CMK (cell line): ENCODE measurements at regions not wholly inside any gene's neighbourhood (a gene's known extent, or its start where the extent isn't known, plus 50 kb on each side); places are given as distances from the start of the nearest gene placed in this dataset.
"Not testable (repeated sequence)": the region's sequence is repeated elsewhere in the genome, so short reads cannot be mapped to it uniquely, and the experiment has no call there.

Experiments used
- DNase-seq: peaks from one replicate; pipeline ENCODE4 v3.0.0-alpha.2; 2010; ENCODE audit warnings: low read depth

DNA sequence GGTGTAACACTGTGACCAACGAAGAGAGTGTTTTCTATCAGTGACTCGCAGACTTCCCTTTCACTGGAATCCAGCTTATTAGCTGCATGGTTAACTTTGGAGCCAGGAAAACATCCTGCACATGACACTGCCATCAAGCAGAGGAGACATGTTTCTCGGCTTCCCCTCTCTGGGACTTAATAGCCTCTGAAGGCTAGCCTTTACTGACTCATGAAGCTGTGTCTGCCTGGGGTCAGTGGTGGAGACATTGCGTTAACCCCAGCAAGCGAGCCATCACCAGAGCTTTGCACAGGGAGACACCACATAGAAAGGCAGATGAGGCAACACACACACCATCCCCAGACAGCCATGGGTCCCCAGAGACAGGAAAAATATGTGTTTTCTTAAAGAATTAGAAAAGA lies 126.9 kb upstream of the PRICKLE1 start:
- no peak for DNase-seq

- DNase-seq, result not testable (repeated sequence)
Observed at GRCh38 chr12:42713566-42713965, 124.0 kb upstream of the PRICKLE1 start.

- DNase-seq, result not testable (repeated sequence)
Observed at GRCh38 chr12:42708374-42708773, 118.8 kb upstream of the PRICKLE1 start.

DNA sequence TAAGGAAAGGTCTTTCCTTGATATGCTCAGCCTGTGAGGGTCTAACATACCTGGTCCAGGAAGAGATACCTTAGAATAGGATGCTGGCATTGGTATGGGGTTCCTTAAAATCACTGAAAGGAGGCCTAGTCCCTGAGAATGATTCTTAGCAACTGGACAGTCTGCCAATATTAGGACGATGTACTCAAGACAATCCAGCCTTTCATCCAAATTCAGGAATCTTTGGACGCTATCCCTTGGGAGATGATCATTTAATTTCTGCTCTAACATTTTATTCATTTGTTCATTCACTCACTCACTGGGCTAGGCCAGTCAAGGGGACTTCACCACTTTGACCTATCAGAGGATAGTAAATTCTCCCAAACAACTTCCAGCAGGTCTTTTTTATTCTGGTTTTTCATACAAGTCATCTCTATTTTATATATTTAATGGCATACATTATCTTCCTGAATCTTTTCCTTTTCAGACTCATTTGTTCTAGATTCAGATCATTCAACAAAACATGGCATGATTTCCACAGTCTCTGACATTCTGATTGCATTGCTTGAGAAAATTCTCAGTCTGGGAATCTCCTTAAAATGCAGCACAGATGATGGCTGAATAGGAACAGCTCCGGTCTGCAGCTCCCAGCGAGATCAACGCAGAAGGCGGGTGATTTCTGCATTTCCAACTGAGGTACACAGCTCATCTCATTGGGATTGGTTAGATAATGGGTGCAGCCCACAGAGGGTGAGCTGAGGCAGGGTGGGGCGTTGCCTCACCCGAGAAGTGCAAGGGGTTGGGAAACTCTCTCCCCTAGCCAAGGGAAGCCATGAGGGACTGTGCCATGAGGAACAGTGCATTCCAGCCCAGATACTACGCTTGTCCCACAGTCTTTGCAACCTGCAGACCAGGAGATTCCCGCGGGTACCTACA lies 118.0 kb upstream of the PRICKLE1 start:
- DNase-seq, result no peak

GRCh38 chr12:42706321-42706720 lies 116.8 kb upstream of the PRICKLE1 start:
- DNase-seq, result no peak

DNA sequence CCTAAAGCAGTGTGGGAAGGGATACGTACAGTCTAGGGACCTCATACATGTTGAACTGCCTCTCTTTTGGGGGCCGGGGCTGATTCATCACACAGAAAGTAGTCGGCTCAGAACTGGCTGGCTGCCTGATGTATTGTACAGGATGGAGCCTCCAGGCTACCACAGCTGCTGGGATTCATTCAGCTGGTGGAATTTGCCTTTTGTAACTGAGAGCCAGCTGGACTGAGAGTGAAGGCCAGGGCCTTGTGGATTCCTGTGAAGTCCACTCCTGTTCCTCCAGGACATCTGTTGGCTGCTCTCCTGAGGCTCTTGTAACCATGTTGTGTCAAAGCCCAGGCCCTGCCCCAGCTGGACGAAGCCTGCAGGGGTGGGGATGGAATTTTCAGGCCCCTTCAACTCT lies 116.3 kb upstream of the PRICKLE1 start:
- no peak for DNase-seq

GRCh38 chr12:42704810-42705401 lies 115.4 kb upstream of the PRICKLE1 start:
- no peak for DNase-seq

DNA sequence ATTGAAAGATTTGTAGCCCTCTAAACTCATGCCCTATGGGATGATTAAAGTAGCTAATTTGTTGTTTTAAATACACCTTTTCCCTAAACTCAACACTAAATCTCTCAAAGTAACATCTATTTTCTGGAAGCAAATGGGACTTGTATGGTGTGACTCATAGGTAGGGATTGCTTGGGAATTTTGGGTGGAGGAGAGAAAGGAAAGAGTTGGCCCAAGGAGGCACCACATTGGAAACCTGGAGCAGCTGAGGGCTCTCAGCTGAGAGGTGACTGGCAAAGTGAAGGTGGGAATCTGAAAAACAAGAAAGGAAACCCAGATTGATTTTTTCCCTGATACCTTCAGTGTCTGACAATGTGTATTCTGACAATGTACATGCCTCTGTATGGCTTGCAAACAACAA lies 114.8 kb upstream of the PRICKLE1 start:
- DNase-seq, result no peak

DNA sequence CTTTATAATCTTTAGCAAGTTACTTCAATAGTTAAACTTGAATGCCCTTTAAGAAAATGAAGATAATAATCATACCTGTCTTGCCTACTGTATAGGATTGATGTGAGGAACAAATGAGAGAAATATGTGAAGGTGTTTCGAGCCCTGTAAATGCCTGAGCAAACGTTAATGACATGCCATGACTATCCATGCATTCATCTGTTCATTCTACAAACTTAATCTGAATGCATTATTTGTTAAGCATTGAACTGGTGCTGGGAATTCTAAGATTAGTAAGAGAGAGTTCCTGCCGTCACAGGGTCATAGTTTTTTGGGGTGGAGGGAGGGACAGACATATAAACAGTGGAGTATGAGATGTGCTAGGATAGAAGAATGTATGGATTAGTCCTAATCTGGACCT lies 111.5 kb upstream of the PRICKLE1 start:
- DNase-seq, result no peak

DNA sequence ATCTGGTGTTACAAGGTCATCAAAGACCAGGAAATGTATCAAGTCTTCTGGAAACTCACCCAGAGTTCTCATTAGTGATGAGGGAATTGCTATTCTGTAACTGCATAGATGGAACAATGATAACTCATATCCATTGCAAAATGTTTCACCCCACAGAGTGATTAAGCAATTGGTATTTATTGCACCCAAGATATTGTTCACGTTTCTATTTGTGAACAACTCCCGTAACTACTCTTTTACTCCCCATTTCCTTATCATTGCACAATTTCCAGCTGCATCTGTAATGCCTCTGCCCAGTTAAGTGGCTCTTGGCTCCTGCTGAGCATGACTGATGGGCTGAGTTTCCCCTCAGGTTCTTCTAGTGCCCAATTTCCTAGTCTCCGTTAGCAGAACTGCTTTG lies 108.7 kb upstream of the PRICKLE1 start:
- no peak for DNase-seq

- peak; percentile 36 for DNase-seq
Observed at GRCh38 chr12:42696406-42697149, 107.0 kb upstream of the PRICKLE1 start.

GRCh38 chr12:42695490-42695995 lies 106.0 kb upstream of the PRICKLE1 start:
- no peak for DNase-seq

- DNase-seq, result no peak
Observed at GRCh38 chr12:42692749-42693148, 103.2 kb upstream of the PRICKLE1 start.

- no peak for DNase-seq
Observed at GRCh38 chr12:42691991-42692557, 102.5 kb upstream of the PRICKLE1 start.

DNA sequence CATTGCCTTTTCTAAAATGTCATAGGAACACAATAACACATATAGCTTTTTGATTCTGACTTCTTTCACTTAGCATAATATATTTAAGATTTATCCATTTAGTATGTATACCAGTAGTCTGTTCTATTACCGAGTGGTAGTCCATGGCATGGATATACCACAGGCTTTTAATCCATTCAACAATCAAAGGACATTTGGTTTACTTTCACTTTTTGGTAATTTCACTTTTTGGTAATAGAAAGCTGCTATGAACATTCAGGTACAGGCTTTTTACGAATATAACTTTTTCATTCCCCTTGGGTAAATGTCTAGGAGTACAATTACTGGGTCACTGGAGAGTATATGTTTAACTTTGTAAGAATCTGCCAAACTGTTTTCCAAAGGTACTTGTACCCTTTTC lies 100.7 kb upstream of the PRICKLE1 start:
- no peak for DNase-seq

- DNase-seq, result no peak
Observed at GRCh38 chr12:42689699-42690098, 100.2 kb upstream of the PRICKLE1 start.

DNA sequence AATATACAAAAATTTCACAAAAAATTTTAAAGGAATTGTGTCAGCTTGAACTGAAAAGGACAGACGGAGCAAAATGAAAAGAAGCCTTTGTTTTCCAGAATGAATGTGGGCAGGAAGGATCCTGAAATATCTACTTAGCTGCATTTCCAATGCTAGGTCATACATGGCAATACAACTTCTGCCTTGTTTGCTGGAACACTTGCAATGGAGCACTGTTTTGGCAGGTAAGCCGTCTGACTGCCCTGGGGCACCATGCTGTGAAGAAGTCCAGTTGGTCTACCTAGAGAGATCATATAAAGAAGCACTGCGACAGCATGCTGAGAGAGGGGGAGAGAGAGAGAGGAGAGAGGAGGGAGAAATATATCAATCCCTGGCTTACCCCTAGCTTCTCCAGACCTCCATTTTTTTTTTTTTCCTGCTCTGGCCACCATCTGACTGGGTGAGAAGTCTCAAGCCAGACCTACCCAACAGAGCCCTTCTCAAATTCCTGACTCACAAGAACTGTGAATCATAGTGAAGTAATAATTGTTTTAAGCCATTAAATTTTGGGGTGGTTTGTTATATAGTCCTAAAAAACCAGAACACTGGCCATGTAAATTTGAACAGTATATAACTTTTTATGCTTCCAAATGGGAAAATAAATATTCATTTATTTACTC lies 97.1 kb upstream of the PRICKLE1 start:
- DNase-seq, result no peak

GRCh38 chr12:42684802-42685071 lies 95.2 kb upstream of the PRICKLE1 start:
- DNase-seq, result no peak

- no peak for DNase-seq
Observed at GRCh38 chr12:42683933-42684801, 94.6 kb upstream of the PRICKLE1 start.

GRCh38 chr12:42683266-42683665 lies 93.7 kb upstream of the PRICKLE1 start:
- DNase-seq, result no peak

DNA sequence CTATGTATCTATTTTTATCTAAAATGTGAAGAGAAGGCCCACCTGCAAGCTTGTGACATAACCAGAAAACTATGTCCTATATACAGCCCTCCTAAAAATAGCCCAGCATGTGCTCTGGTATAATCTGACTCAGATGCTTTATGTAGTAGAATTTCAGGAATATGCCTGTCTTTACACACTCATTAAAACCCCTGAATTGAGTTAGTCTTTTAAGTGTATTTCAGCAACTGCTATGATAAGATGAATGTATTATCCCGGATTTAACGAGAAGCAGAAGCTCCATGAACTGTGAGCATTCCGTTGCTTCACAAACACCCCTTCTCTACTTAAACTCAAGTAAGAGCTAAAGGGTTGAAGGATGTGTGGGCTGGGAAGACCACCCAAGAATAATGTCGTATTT lies 89.9 kb upstream of the PRICKLE1 start:
- no peak for DNase-seq
